HG03520 (cell line): ENCODE measurements at regions not wholly inside any gene's neighbourhood (a gene's known extent, or its start where the extent isn't known, plus 50 kb on each side); places are given as distances from the start of the nearest gene placed in this dataset.

ENCODE experiments used
- ATAC-seq: cut with Tn5 transposase; IDR thresholded peaks from one replicate; pipeline ENCODE4 v1.9.1; 2021; ENCODE audit warnings: mild to moderate bottlenecking, moderate library complexity; ENCODE audit not compliant: unreplicated experiment

DNA sequence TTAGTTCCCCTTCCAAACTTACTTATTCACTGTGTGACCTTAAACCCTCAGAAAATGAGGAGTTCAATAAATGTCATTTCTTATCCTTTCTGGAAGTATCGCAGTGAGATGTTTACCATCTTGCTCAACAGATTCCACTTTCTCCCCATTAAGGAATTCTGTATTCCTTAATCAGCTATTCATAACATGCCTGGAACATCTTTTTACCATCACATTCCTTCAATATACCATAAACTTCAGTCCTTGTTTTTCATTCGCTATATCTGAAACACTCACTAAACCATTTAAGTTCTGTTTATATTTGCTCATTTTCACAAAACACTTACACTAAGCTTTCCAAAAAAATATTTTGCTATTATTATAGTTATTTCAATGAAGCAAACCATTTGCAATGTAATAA, 1158.6 kb downstream of the CDH12 start:
- no peak for ATAC-seq

DNA sequence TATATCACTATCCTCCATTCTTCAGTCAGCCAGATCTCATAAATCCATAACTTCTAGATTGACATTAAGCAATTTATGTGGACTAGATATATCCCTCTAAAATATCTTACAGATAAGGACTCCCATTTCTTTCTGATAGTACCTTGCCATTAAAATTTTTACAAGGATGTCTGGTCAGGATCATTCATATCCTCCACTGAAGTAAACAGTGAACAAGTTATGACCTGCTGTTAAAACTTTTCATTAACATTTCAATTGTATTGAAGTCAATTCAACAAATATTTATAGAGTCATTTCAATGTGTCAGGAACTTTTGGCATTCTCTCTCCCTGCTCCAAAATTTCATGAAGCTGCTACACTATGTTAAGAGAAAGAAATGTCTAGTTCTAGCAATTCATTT, 1159.6 kb downstream of the CDH12 start:
- ATAC-seq, result no peak

DNA sequence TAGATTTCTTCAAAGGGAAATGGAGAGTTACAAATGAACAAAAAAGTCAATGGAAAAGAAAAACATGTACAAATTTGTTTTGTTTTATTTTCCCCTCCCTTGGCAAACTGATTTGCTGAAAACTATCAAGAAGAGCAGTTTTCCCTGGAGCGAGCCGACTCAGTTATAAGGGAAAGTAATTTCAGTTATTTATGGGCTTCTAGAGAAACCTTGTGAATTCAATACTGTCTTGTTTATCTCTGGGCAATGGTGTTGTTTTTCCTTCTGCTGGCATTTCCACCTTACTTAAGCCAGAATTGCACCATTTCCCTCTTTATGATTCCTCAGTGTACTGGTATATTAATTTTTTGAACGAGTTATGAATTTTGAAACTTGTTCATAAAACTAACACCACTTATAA, 1163.6 kb downstream of the CDH12 start:
- no peak for ATAC-seq

DNA sequence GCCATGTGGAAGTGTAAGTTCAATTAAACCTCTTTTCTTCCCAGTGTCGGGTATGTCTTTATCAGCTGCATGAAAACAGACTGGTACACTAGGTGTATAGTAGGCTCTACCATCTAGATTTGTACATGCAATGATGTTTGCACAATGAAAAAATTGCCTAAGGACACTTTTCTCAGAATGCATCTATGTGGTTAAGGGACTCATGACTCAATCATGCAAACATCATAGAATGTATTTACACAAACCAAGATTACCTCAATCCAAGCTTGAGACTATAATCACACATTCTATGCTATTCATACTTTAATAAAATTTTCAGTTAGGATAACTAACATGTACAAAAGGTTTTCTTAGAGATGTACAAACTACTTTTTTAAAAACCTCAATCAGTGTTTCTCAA, 1164.5 kb downstream of the CDH12 start:
- ATAC-seq, result no peak

DNA sequence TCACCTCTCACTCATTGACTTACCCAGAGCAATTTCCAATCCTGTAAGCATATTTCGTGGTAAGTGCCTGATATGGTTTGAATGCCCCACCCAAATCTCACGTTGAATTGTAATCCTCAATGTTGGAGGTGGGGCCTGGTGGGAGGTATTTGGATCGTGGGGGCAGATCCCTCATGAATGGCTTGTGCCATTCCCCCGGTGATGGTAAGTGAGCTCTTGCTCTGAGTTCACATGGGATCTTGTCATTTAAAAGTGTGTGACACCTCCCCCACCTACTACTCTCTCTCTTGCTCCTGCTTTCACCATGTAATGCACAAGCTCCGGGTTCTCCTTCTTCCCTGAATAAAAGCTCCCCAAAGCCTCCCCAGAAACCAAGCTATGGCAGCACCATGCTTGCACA, 1165.5 kb downstream of the CDH12 start:
- ATAC-seq, result no peak

DNA sequence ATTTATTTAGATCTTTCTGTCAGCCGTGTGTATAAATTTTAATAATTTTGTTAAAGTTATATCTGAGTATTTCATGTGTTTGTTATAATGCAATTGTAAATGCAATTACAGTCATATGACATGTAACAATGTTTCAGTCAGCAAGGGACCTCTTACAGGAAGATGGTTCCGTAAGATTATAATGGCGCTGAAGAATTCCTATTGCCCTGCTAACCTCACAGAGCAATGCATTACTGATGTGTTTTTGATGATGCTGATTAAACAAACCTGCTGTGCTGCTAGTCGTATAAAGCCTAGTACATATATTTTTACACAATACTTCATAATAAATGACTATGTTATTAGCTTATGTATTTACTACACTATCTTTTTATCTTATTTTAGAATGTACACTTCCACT, 1166.4 kb downstream of the CDH12 start:
- ATAC-seq, result no peak

DNA sequence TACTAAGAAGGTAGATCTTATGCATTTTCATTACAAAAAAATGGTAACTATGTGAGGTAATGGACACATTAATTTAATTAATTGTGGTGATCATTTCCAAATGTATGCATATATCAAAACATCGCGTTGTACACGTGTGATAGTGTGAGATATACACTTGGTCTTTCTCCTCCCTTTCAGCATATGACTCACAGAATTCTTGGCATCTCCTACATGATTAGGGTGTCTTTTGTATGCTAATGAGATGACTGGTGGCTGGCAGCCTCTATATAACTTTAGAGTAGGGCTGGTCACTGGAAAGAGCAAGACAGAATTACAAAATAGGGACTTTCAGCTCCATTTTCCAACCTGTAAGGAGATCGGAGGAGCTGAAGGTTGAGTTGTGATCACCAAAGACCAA, 1167.6 kb downstream of the CDH12 start:
- ATAC-seq, result no peak

DNA sequence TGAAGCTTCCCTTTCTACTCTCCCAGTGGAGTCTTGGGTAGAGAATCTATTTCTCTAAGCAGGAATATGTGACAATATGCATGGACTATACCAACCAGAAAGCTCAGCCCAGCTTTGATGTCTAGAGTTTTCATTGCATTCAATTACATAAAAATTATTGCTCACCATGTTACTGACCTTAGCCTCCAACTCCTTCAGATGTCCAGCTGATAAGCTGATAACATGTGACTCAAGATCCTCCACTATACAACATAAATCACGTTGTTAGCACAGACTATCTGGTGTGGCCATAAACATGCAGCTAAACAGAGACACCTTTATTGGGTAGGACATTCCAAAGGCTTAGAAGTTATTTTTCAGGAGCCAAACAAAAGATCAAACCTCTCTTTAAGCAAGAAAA, 1168.2 kb downstream of the CDH12 start:
- ATAC-seq, result no peak

DNA sequence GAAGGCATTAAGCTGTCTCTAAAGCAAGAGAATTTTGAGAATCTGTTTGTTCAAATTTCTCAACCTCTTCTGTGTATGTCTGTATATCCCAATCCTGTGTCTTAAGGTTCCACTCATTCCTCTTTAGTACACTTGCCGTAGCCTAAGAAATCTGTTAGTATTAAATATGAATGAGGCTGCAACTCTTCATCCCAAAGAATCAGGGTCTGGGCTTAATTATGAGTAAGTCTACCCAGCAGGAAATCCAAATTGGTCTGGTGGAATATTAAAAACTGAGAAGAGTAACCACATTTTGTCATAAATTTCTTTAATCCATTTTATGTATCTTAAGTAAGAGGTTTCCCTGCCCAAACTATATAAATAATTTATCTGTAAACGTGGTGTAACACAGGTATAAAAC, 1171.2 kb downstream of the CDH12 start:
- ATAC-seq, result no peak

DNA sequence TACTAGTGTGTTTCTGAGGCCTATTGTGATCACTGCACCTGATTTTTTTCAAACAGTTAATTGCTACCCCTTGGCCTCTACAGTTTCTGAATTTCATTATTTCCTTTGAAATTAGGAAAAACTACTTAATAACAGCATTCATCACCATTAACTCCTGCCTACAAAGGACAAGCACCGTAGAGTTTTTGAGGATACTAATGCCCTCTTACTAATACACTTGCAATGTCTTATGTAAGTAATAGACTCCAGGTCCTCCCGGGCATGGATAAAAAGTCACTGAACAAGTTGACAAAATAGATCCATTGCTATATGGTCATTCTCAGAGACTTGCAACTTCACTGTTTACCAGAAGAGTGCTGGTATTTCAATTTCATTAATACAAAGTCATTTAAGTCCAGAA, 1172.5 kb downstream of the CDH12 start:
- no peak for ATAC-seq

DNA sequence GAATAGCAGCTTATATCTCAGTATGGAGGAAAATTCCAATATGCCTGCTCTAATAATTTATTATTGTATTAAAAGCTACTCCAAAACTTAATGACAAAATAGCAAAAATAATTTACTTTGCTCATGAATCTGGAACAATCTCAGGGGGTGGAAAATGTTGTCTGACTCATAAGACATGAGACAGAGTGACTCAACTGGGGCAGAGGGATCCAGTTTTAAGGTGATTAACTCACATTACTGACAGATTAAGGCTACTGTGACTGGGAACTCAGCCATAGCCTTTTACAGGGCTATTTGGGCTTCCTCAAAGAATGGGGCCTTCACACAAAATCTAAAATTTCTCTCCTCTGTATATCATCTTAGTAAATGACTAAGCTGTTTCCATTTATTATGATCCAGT, 1172.9 kb downstream of the CDH12 start:
- ATAC-seq, result no peak

DNA sequence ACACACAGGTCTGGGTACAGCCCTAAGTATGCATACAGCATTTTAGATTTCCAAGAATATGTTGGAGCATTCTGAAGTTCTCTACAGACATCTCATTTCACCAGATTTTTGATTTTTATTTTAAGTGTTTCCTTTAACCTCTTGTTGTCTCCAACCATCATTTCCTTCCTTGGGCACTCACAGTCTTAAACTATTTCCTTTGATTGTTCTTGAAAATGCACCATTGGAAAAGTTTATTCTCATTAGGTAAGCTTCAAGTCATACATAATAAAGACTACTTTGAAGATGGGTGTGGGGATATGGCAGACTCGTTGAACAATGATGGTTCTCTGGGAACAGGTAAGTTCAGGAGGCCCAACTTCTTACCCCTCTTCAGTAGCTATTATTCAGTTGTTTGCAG, 1174.6 kb downstream of the CDH12 start:
- ATAC-seq, result no peak

DNA sequence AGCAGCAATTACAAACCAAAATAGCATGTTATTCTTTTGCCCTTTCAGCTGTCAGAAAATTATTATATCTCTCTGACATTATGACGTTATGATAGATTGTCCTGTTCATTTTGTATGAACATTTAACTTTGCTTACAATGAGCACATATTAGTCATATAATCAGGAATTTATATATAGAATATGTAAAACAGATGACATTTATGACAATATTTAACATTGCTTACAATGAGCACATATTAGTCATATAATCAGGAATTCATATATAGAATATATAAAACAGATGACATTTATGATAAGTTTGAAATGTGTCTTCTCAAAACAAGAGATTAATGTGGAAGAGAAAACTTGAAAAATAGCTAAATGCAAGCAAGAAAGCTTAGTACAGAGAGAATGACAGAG, 1180.2 kb downstream of the CDH12 start:
- no peak for ATAC-seq

DNA sequence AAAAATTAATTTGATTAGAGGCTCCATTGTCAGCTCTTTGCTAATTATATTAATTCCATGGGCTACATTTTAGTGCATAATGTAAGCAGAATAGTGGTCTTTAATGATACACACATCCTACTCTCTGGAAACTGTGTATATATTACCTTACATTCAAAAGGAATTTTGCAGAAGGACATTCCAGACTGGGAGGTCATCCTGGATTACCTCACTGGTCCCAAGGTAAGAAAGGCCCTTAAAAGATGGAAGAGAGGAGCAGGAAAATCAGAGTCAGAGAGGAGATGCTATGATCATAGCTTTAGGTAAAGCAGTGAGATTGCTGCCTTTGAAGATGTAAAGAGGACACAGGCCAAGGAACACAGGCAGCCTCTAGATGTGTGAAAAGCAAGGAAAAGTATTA, 1180.8 kb downstream of the CDH12 start:
- ATAC-seq, result no peak

DNA sequence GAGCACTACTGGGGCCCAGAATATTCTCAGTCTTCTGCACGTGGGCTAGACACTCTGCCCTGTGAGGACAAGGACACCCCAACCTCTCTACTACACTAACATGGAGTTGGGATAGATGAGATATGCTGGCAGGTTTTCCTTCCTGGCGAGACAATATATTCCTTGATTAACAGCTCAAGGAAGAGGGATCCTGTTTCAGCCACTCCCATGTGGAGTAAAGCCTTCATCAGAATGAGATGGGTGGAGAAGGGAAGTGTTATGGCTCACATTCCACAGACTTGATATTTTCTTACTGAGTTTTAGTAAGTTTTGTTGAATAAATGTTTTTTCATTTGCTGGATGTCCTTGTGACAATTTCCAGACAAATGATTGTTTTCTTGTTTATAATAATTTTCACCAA, 1187.6 kb downstream of the CDH12 start:
- ATAC-seq, result no peak

DNA sequence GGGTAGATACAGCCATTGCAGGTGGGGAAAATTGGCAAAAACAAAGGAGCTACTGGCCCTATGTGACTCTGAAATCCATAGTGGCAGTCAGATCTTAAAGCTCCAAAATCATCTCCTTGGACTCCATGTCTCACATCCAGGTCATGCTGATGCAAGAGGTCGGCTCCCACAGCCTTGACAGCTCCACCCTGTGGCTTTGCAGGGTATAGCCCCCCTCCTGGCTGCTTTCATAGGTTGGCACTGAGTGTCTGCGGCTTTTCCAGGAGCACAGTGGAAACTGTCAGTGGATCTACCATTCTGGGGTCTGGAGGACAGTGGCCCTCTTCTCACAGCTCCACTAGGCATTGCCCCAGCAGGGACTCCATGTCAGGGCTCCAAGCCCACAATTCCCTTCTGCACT, 1190.1 kb downstream of the CDH12 start:
- ATAC-seq, result no peak

DNA sequence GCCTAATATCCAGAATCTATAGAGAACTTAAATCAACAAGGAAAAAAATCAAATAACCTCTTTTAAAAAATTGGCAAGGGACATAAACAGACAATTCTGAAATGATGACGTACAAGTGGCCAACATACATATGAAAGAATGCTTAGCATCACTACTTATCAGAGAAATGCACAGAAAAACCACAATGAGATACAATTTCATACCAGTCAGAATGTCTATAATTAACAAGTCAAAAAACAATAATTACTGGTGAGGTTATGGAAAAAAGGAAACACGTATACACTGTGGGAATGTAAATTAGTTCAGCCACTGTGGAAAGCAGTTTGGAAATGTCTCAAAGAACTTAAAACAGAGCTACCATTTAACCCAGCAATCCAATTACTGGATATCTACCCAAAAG, 1192.0 kb downstream of the CDH12 start:
- no peak for ATAC-seq

DNA sequence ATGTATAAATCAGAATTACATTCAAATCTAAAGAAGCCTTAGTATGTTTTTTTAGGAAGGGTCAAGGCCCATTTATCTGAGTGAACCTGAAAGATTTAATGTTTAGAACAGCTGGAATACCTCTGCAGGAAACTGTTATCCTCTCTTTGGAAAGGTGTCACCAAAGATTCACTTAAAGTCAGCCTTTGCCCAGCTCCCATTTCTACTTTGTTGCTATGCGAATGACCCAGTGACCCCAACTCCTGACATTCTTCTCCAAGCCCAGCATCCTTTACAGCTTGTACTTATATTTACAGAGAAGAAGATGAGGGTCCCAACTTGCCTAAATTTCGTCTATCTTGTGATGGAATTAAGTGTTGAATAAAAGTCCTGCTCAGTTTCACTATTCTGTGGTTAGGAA, 1198.6 kb downstream of the CDH12 start:
- ATAC-seq, result no peak

DNA sequence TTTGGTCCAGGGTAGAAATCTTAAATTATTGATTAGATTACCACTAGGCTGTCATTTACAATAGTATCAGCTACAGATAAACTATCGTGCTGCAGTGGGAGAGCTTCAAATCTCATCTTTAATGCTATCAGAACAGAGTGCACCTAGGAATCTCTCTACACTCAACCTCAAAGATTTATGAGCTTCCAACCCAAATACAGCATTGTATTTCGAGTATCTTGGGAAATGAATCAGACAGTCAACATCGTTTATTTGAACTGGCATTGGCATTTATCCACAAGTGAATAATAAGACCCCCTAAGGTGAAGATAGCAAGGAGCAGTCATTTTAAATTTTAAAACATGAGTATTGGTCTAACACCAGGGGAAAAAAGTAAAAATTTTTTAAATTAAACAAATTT, 1203.2 kb downstream of the CDH12 start:
- ATAC-seq, result no peak

DNA sequence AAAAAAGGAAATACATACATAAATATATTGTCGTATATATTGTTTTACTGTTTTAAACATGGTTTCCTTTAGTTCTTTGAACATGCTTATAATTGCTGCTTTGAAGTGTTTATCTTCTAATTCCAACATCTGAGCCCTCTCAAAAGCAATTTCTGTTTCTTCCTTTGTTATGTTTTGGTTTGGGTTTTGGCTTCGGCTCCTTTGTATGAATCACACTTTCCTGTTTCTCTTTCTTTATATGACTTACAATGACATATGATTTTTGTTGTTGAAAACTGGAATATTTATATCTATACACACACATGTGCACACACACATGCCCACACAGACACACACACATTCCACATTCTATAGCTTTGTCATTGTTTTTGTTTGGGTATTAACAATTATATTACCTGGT, 1206.7 kb downstream of the CDH12 start:
- no peak for ATAC-seq

DNA sequence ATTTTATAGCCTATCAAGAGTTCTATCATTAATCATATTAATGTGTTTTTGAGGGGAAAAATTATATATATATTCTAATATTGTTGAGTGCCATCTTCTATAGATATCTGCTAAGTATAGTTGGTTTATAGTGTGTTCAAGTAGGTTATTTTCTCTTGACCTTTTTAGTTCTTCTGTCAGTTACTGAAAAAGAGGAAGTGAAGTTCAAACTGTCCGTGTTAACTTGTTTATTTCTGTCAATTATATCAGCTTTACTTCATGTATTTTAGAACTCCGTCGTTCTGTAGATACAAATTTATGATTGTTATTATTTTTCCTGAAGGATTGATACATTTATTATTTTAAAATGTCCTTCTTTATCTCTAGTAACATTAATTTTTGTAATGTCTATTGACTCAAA, 1209.1 kb downstream of the CDH12 start:
- ATAC-seq, result no peak

DNA sequence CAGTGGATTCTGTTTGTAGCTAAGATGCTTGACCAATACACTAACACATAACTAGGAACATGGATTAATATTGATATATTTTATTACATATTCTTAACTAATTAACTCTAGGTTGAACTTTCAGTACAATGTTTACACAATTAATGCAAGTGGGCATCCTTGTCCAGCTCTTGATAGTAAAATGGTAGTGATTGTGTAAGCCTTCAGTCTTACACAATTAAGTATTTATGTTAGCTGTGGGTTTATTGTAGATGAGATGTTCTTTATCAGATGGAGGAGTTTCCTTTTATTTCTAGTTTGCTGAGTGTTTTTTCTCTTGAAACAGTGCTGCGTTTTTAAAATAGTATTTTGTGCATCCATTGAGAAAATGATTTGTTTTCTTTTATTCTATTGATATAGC, 1210.8 kb downstream of the CDH12 start:
- ATAC-seq, result no peak

DNA sequence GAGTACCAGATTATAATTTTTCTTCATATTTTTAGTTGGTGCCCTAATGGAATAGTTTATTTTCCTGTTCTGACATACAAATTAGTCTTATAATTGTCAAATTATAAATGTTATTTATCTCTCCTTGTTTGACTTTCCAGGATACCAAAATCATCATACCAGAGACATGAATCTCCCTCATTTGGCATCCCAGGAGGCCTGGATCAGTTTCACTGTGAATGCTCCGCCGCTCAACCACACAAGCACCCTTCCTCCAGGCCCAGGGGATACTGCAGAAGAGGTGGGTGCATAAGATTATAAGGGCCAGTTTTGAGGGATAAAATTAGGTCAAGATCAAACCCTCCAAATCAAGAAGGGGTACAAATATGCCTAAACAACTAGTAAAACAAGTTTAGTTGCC, 1229.3 kb downstream of the CDH12 start:
- ATAC-seq, result no peak

DNA sequence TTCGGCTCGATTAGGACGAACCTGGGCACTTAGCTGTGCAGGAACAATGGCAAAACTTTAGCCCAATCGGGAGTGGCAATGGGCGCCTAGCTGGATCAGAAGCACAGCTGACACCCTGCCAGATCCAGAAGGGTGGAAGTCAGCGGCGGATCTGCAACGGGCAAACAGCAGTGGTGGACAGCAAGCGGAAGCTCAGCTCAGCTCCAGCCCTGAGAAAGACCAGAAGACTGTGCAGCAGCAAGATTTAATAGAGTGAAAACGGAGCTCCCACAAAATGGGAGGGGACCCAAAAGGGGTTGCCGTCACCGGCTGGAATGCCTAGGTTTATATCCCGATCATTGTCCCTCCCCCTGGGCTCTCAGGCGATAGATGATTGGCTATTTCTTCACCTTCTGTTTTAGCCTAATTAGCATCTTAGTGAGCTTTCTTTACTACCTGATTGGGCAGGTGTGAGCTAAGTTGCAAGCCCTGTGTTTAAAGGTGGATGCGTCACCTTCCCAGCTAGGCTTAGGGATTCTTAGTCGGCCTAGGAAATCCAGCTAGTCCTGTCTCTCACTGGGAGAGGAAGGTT, 1237.9 kb downstream of the CDH12 start:
- no peak for ATAC-seq
